Body of pancreas (tissue), 4 donors: ENCODE measurements at regions not wholly inside any gene's neighbourhood (a gene's known extent, or its start where the extent isn't known, plus 50 kb on each side); places are given as distances from the start of the nearest gene placed in this dataset.

Experiments
- ATAC-seq: fragments of 150-250 bp; one replicate; pipeline ENCODE4 v1.9.1; 2016
- DNase-seq, 4 donors: peaks; one replicate each; pipeline ENCODE4 v3.0.0-alpha.2; 2019
- H3K27ac ChIP-seq, 4 donors: fragments of 200-600 bp; sonication (generic); 1 replicate in 3 of 4; 2 replicates in 1 of 4; pipeline versions ENCODE4 v1.5.1 to v1.6.1; 2016 to 2019; ENCODE audit warnings: mild to moderate bottlenecking in 1 of 4, mixed read lengths in 1 of 4, moderate library complexity in 1 of 4
- H3K27me3 ChIP-seq, 2 donors: fragments of 200-600 bp; sonication (generic); one replicate each; pipeline ENCODE4 v1.6.0; 2016; ENCODE audit warnings: mild to moderate bottlenecking in 1 of 2
- H3K36me3 ChIP-seq, 2 donors: fragments of 200-600 bp; sonication (generic); replicated peaks in 1 of 2; 2 replicates each; pipeline ENCODE4 v1.5.1; 2016; ENCODE audit warnings: low read depth in 2 of 2; ENCODE audit not compliant: insufficient read depth in 1 of 2
- H3K4me1 ChIP-seq: fragments of 200-600 bp; sonication (generic); one replicate; pipeline ENCODE4 v1.6.0; 2016
- H3K4me3 ChIP-seq, 2 donors: fragments of 200-600 bp; sonication (generic); 1 replicate in 1 of 2; 2 replicates in 1 of 2; pipeline ENCODE4 v1.5.1; 2016 to 2019
- H3K9me3 ChIP-seq, 3 donors: fragments of 200-600 bp; sonication (generic); 1 replicate in 2 of 3; 2 replicates in 1 of 3; pipeline ENCODE4 v1.5.1; 2016
- CTCF ChIP-seq, 7 experiments: fragments of 450-650 bp in 4 of 7; fragments of 200-600 bp in 3 of 7; sonication (generic) in 3 of 7; IDR thresholded peaks; one replicate each; pipeline ENCODE4 v1.5.1; 2016 to 2019; ENCODE audit warnings: antibody characterized with exemption in 7 of 7
- POLR2A ChIP-seq, 3 donors: fragments of 450-650 bp; IDR thresholded peaks; one replicate each; pipeline ENCODE4 v1.6.1; 2016; ENCODE audit warnings: antibody characterized with exemption in 3 of 3, mild to moderate bottlenecking in 2 of 3
- WGBS, 2 donors: methylation state at CpG; one replicate each; pipeline ENCODE4 v1.1.5; 2017; 5-methylcytosine and 5-hydroxymethylcytosine counted together
- intact Hi-C: fragments of 100-400 bp; cut with DNase I; formaldehyde crosslinking; loops from one replicate; pipeline ENCODE4 v1.15.1; 2023

DNA sequence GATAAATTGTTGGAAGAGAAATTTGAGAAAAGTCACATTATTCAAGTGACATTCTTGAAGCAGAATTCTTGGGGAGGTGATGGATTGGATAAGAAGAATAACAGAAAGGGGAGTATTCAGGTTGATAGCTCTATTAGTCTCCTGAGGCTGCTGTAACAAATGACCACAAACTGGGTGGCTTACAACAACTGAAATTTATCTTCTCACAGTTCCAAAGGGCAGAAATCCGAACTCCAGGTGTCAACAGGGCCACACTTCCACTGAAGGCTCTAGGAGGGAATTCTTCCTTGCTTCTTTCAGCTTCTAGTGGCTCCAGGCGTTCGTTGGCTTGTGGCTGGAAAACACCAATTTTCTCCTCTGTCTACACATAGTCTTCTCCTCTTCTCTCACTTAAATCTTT lies 99.8 kb downstream of the TES start:
- ATAC-seq = no peak
- Histone ChIP-seq H3K4me3 (no peak overlapping the region), H3K36me3 (no peaks in the 10 kb centered on the region), H3K9me3 (no peaks in the 10 kb centered on the region), H3K4me1 (no peaks in the 10 kb centered on the region), H3K27me3 (no peaks in the 10 kb centered on the region), H3K27ac (no peak overlapping the region)
- DNase-seq = no peak
- WGBS, 2 donors = 76% methylated on average over 3 of the region's 3 CpGs
- TF ChIP-seq POLR2A (IDR thresholded peaks at IDR 0.05) = no peak
- TF ChIP-seq CTCF (IDR thresholded peaks at IDR 0.05) = no peak
- intact Hi-C loops = no loop called here

GRCh38 chr7:116311259-116311658 lies 100.9 kb downstream of the TES start:
- DNase-seq (no peak), ATAC-seq (no peak)
- Histone ChIP-seq H3K4me1 (no peaks in the 10 kb centered on the region), H3K27me3 (no peaks in the 10 kb centered on the region), H3K4me3 (no peak overlapping the region), H3K9me3 (no peaks in the 10 kb centered on the region), H3K36me3 (no peaks in the 10 kb centered on the region), H3K27ac (no peak overlapping the region)
- intact Hi-C loops = no loop called here
- no peak for TF ChIP-seq POLR2A (IDR thresholded peaks at IDR 0.05)
- no peak for TF ChIP-seq CTCF (IDR thresholded peaks at IDR 0.05)
- WGBS, 2 donors = 85 to 86% methylated on average over 3 of the region's 3 CpGs

DNA sequence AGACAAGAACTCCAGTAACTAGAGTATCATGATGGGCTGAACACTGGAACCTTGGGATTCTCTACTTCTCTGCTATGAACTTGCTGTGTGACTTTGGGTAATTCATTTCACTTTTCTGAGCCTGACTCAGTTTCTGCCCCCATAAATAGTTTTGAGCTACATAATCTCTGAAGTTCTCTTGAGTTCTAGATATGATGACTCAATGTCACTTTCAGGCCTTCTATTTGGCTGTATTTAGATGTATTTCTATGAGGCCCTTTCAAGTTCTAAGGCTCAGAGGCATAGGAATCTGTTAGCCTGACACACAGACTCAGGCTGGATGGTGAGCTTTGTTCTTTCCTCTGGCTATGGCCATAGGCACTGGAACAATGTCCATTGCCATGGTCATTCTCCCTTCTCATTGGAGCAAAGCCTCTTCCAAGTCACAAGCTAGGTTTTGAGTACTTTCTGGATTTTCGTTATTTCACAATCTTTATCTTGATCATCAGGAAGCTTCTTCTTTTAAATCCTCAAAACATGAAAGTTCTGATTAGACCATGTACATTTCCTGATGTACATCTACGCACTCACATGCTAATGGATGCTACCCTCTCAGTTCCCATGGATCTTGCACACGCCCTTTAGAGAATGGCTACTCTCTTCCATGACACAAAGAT lies 101.6 kb downstream of the TES start:
- Histone ChIP-seq H3K9me3 (no peaks in the 10 kb centered on the region), H3K27me3 (no peaks in the 10 kb centered on the region), H3K27ac (no peak overlapping the region), H3K4me1 (peaks cover 7% of the 10 kb centered on the region), H3K36me3 (no peaks in the 10 kb centered on the region), H3K4me3 (no peak overlapping the region)
- 85 to 94% methylated on average over 3 of the region's 3 CpGs for WGBS, 2 donors
- intact Hi-C loops = no loop called here
- ATAC-seq (no peak), DNase-seq (no peak)
- TF ChIP-seq CTCF (IDR thresholded peaks at IDR 0.05) (no peak), POLR2A (IDR thresholded peaks at IDR 0.05) (no peak)

- intact Hi-C loops = no loop called here
- WGBS, 2 donors = 94 to 95% methylated on average over 6 of the region's 6 CpGs
- ATAC-seq (no peak), DNase-seq (no peak)
- Histone ChIP-seq H3K27me3 (no peaks in the 10 kb centered on the region), H3K36me3 (no peaks in the 10 kb centered on the region), H3K27ac (no peak overlapping the region), H3K4me1 (peaks cover 16% of the 10 kb centered on the region), H3K4me3 (no peak overlapping the region), H3K9me3 (no peaks in the 10 kb centered on the region)
- TF ChIP-seq POLR2A (IDR thresholded peaks at IDR 0.05) (no peak), CTCF (IDR thresholded peaks at IDR 0.05) (no peak)
Measured at GRCh38 chr7:116315293-116315692, 105.0 kb downstream of the TES start.

- ATAC-seq = no peak
- H3K9me3 ChIP-seq = no peaks in the 10 kb centered on the region
- intact Hi-C loops = no loop called here
Measured at GRCh38 chr7:116315803-116316202, 105.5 kb downstream of the TES start.

More at GRCh38 chr7:116315803-116316202, 105.5 kb downstream of the TES start:
- peaks cover 16% of the 10 kb centered on the region for H3K4me1 ChIP-seq
- no peaks in the 10 kb centered on the region for H3K36me3 ChIP-seq
- H3K27me3 ChIP-seq = no peaks in the 10 kb centered on the region
- no peak overlapping the region for H3K27ac ChIP-seq
- H3K4me3 ChIP-seq = no peak overlapping the region
- WGBS, 2 donors = 76 to 92% methylated on average over 3 of the region's 3 CpGs
- DNase-seq = no peak
- TF ChIP-seq CTCF (IDR thresholded peaks at IDR 0.05) (no peak), POLR2A (IDR thresholded peaks at IDR 0.05) (no peak)
